H9 (cell line): ENCODE measurements at regions not wholly inside any gene's neighbourhood (a gene's known extent, or its start where the extent isn't known, plus 50 kb on each side); places are given as distances from the start of the nearest gene placed in this dataset.

ENCODE experiments used
- DNase-seq: peaks from one replicate; pipeline ENCODE4 v3.0.0-alpha.2; 2017
- H2AFZ ChIP-seq: one replicate; pipeline ENCODE4 v1.6.1; 2013; ENCODE audit warnings: mild to moderate bottlenecking, low read length, control low read depth, moderate library complexity
- H2AK5ac ChIP-seq: 2 replicates; pipeline ENCODE4 v1.6.1; 2013; ENCODE audit warnings: low read length, control low read depth, mixed read lengths; ENCODE audit not compliant: insufficient read length
- H2BK120ac ChIP-seq: one replicate; pipeline ENCODE4 v1.6.1; 2013; ENCODE audit warnings: low read depth, mild to moderate bottlenecking, low read length, control low read depth, inconsistent platforms; ENCODE audit not compliant: poor library complexity, severe bottlenecking
- H2BK12ac ChIP-seq: 2 replicates; pipeline ENCODE4 v1.6.1; 2013; ENCODE audit warnings: low read length, control low read depth, mixed read lengths, low read depth; ENCODE audit not compliant: insufficient read length
- H2BK15ac ChIP-seq: 2 replicates; pipeline ENCODE4 v1.6.1; 2013; ENCODE audit warnings: low read depth, low read length, control low read depth
- H2BK20ac ChIP-seq: one replicate; pipeline ENCODE4 v1.6.1; 2013; ENCODE audit warnings: low read depth, mild to moderate bottlenecking, low read length, control low read depth, inconsistent platforms; ENCODE audit not compliant: poor library complexity, severe bottlenecking
- H2BK5ac ChIP-seq: 2 replicates; pipeline ENCODE4 v1.6.1; 2013; ENCODE audit warnings: low read length, control low read depth, mixed read lengths; ENCODE audit not compliant: insufficient read length
- H3K14ac ChIP-seq: 2 replicates; pipeline ENCODE4 v1.6.1; 2013; ENCODE audit warnings: low read length, control low read depth; ENCODE audit not compliant: insufficient read depth
- H3K18ac ChIP-seq: 2 replicates; pipeline ENCODE4 v1.6.1; 2013; ENCODE audit warnings: low read depth, mild to moderate bottlenecking, mixed read lengths, low read length, control low read depth; ENCODE audit not compliant: insufficient read length
- H3K23ac ChIP-seq: 2 replicates; pipeline ENCODE4 v1.6.1; 2013; ENCODE audit warnings: low read length, control low read depth, mixed read lengths, low read depth; ENCODE audit not compliant: insufficient read length
- H3K23me2 ChIP-seq: 2 replicates; pipeline ENCODE4 v1.6.1; 2013; ENCODE audit warnings: low read depth, mild to moderate bottlenecking, mixed read lengths, low read length, control low read depth; ENCODE audit not compliant: insufficient read length, poor library complexity, severe bottlenecking
- H3K27ac ChIP-seq: 2 replicates; pipeline ENCODE4 v1.5.1; 2013; ENCODE audit warnings: low read length, control low read depth, mixed read lengths, low read depth; ENCODE audit not compliant: insufficient read length
- H3K27me3 ChIP-seq: 2 replicates; pipeline ENCODE4 v1.6.1; 2013; ENCODE audit warnings: low read length, control low read depth, inconsistent platforms; ENCODE audit not compliant: insufficient read depth
- H3K4ac ChIP-seq: 2 replicates; pipeline ENCODE4 v1.6.1; 2013; ENCODE audit warnings: low read depth, mild to moderate bottlenecking, control low read depth, inconsistent platforms, low read length, moderate library complexity
- H3K4me1 ChIP-seq: 2 replicates; pipeline ENCODE4 v1.6.1; 2013; ENCODE audit warnings: low read length, control low read depth, inconsistent platforms; ENCODE audit not compliant: insufficient read depth
- H3K4me2 ChIP-seq: 2 replicates; pipeline ENCODE4 v1.6.1; 2013; ENCODE audit warnings: low read length, control low read depth, mixed read lengths; ENCODE audit not compliant: insufficient read length, insufficient read depth
- H3K56ac ChIP-seq: 2 replicates; pipeline ENCODE4 v1.6.1; 2013; ENCODE audit warnings: low read depth, mild to moderate bottlenecking, mixed read lengths, low read length, control low read depth; ENCODE audit not compliant: insufficient read length
- H3K79me1 ChIP-seq: 2 replicates; pipeline ENCODE4 v1.6.1; 2013; ENCODE audit warnings: low read depth, mild to moderate bottlenecking, moderate library complexity, low read length, control low read depth, inconsistent platforms; ENCODE audit not compliant: insufficient read depth, poor library complexity, severe bottlenecking
- H3K79me2 ChIP-seq: 2 replicates; pipeline ENCODE4 v1.6.1; 2013; ENCODE audit warnings: low read length, control low read depth, inconsistent platforms; ENCODE audit not compliant: insufficient read depth
- H3K9ac ChIP-seq: 2 replicates; pipeline ENCODE4 v1.6.1; 2013; ENCODE audit warnings: low read length, control low read depth, mixed read lengths; ENCODE audit not compliant: insufficient read length; ENCODE audit errors: extremely low read depth
- H3K9me3 ChIP-seq: one replicate; pipeline ENCODE4 v1.6.1; 2013; ENCODE audit warnings: low read depth, low read length, inconsistent platforms; ENCODE audit not compliant: control insufficient read depth
- H3T11ph ChIP-seq: one replicate; pipeline ENCODE4 v1.6.1; 2013; ENCODE audit warnings: mild to moderate bottlenecking, low read length, control low read depth, inconsistent platforms
- H4K20me1 ChIP-seq: one replicate; pipeline ENCODE4 v1.6.1; 2013; ENCODE audit not compliant: control insufficient read depth, insufficient read length, insufficient read depth
- H4K5ac ChIP-seq: 2 replicates; pipeline ENCODE4 v1.6.1; 2013; ENCODE audit warnings: low read depth, mild to moderate bottlenecking, mixed read lengths, low read length, control low read depth; ENCODE audit not compliant: insufficient read length
- H4K8ac ChIP-seq: replicated peaks from 2 replicates; pipeline ENCODE4 v1.6.1; 2013; ENCODE audit warnings: low read length, control low read depth, mixed read lengths, low read depth; ENCODE audit not compliant: insufficient read length
- H4K91ac ChIP-seq: 2 replicates; pipeline ENCODE4 v1.6.1; 2013; ENCODE audit warnings: low read depth, mild to moderate bottlenecking, moderate library complexity, mixed read lengths, low read length, control low read depth; ENCODE audit not compliant: insufficient read length
- H3K27ac Mint-ChIP-seq, 3 experiments: 2 replicates in 2 of 3; 3 replicates in 1 of 3; pipeline ENCODE4 v1.8.0; 2020 to 2021; ENCODE audit warnings: mixed read lengths in 3 of 3, mild to moderate bottlenecking in 1 of 3, moderate library complexity in 1 of 3
- H3K27me3 Mint-ChIP-seq: 2 replicates; pipeline ENCODE4 v1.8.0; 2021; ENCODE audit warnings: low read depth, mild to moderate bottlenecking, moderate library complexity, mixed read lengths
- H3K36me3 Mint-ChIP-seq, 3 experiments: 2 replicates in 2 of 3; 3 replicates in 1 of 3; pipeline ENCODE4 v1.8.0; 2020 to 2021; ENCODE audit warnings: low read depth in 3 of 3, mixed read lengths in 3 of 3; ENCODE audit not compliant: insufficient read depth in 1 of 3
- H3K4me1 Mint-ChIP-seq, 2 experiments: 2 replicates each; pipeline ENCODE4 v1.8.0; 2020; ENCODE audit warnings: mixed read lengths in 2 of 2
- H3K4me3 Mint-ChIP-seq, 2 experiments: 2 replicates in 1 of 2; 3 replicates in 1 of 2; pipeline ENCODE4 v1.8.0; 2020 to 2021; ENCODE audit warnings: mild to moderate bottlenecking in 2 of 2, mixed read lengths in 2 of 2, moderate library complexity in 1 of 2
- H3K9me3 Mint-ChIP-seq, 2 experiments: 2 replicates in 1 of 2; 3 replicates in 1 of 2; pipeline ENCODE4 v1.8.0; 2020; ENCODE audit warnings: mild to moderate bottlenecking in 2 of 2, mixed read lengths in 2 of 2, moderate library complexity in 1 of 2
- CTCF ChIP-seq: fragments of 200-600 bp; sonication (generic); conservative IDR thresholded peaks from 3 replicates; pipeline ENCODE4 v1.8.0; 2021; ENCODE audit warnings: antibody characterized with exemption, mild to moderate bottlenecking
- WGBS: extraction: QIAGEN DNeasy Blood & Tissue Kit; methylation state at CpG from one replicate; pipeline ENCODE4 v1.1.7; 2013; ENCODE audit warnings: missing lambda C conversion rate, low lambda C conversion rate, mixed read lengths; ENCODE audit not compliant: insufficient read length; ENCODE audit errors: extremely low coverage; 5-methylcytosine and 5-hydroxymethylcytosine counted together

DNA sequence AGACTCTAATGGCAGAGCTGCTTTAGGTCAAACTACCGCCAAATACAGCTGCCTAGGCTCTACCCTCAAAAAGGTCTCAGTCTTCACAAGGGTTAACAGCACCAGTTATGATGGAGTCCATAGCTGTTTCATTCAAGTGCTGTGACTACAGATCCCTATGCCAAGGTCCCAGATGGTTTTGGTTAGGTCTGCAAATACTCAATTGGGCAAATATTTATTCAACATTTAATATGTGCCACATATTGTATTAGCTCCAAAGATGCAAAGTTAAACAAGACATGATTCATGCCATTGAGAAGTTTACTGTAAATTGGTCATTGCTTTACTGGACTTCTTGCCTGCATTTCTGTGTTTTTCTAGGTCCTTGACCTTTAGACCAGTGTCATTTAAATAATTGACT lies 55.8 kb upstream of the TFAP2D start:
- H3K4me2 ChIP-seq, result no peak overlapping the region
- no peak overlapping the region for H4K91ac ChIP-seq
- H3K18ac ChIP-seq, result no peak overlapping the region
- H3K9me3 ChIP-seq, result no peaks in the 10 kb centered on the region
- no peak overlapping the region for H4K5ac ChIP-seq
- no peak overlapping the region for H2BK120ac ChIP-seq
- H2BK5ac ChIP-seq, result no peak overlapping the region
- H3K4me3 Mint-ChIP-seq, result no peak overlapping the region
- H3K79me1 ChIP-seq, result no peaks in the 10 kb centered on the region
- H3T11ph ChIP-seq, result no peak overlapping the region
- H2BK15ac ChIP-seq, result no peak overlapping the region
- no peaks in the 10 kb centered on the region for H3K79me2 ChIP-seq
- no peak overlapping the region for H3K23ac ChIP-seq
- H3K4ac ChIP-seq, result no peak overlapping the region
- WGBS, result no CpG with 5 or more reads among the region's 1 CpG
- H4K8ac ChIP-seq, result no peak overlapping the region
- H2BK12ac ChIP-seq, result no peak overlapping the region
- H3K14ac ChIP-seq, result no peak overlapping the region
- H3K27me3 Mint-ChIP-seq, result no peaks in the 10 kb centered on the region; the same call in 1 of the 2 replicates
- H2BK20ac ChIP-seq, result no peak overlapping the region
- no peak for TF ChIP-seq CTCF
- H4K20me1 ChIP-seq, result no peaks in the 10 kb centered on the region
- H3K23me2 ChIP-seq, result no peaks in the 10 kb centered on the region
- H3K9me3 Mint-ChIP-seq, result no peaks in the 10 kb centered on the region
- H3K4me1 Mint-ChIP-seq, result no peaks in the 10 kb centered on the region
- no peaks in the 10 kb centered on the region for H3K27me3 ChIP-seq
- H3K27ac ChIP-seq, result no peak overlapping the region
- H2AFZ ChIP-seq, result no peak overlapping the region
- no peaks in the 10 kb centered on the region for H3K4me1 ChIP-seq
- no peak overlapping the region for H2AK5ac ChIP-seq
- DNase-seq, result no peak
- H3K27ac Mint-ChIP-seq, result no peak overlapping the region
- no peak overlapping the region for H3K56ac ChIP-seq
- H3K9ac ChIP-seq, result no peak overlapping the region
- H3K36me3 Mint-ChIP-seq, result no peaks in the 10 kb centered on the region
